Right cardiac atrium (tissue), 5 donors: ENCODE measurements at regions not wholly inside any gene's neighbourhood (a gene's known extent, or its start where the extent isn't known, plus 50 kb on each side); places are given as distances from the start of the nearest gene placed in this dataset.
A peak's percentile ranks its signal among the peaks of the same experiment; 100 is the strongest.

ENCODE experiments used
- ATAC-seq, 2 donors: fragments of 200-7000 bp; cut with Tn5 transposase; one replicate each; pipeline versions ENCODE4 v1.8.0 to v1.9.1; 2020; ENCODE audit warnings: moderate library complexity in 2 of 2, mild to moderate bottlenecking in 1 of 2
- DNase-seq, 3 donors: peaks; one replicate each; pipeline ENCODE4 v3.0.0-alpha.2; 2020
- H3K27ac ChIP-seq: one replicate; pipeline ENCODE4 v1.5.1; 2013; ENCODE audit warnings: mild to moderate bottlenecking, low read length, control low read depth, moderate library complexity
- H3K27me3 ChIP-seq: one replicate; pipeline ENCODE4 v1.6.1; 2013; ENCODE audit not compliant: control insufficient read depth, insufficient read depth
- H3K4me1 ChIP-seq: one replicate; pipeline ENCODE4 v1.6.1; 2013; ENCODE audit warnings: low read length; ENCODE audit not compliant: control insufficient read depth, insufficient read depth
- H3K4me3 ChIP-seq: one replicate; pipeline ENCODE4 v1.5.1; 2013; ENCODE audit warnings: low read length, control low read depth
- H3K9me3 ChIP-seq: one replicate; pipeline ENCODE4 v1.6.1; 2013; ENCODE audit warnings: low read length; ENCODE audit not compliant: control insufficient read depth
- WGBS: extraction: QIAGEN DNeasy Blood & Tissue Kit; methylation state at CpG from one replicate; pipeline ENCODE4 v1.1.7; 2013; 5-methylcytosine and 5-hydroxymethylcytosine counted together
- intact Hi-C, 4 donors: fragments of 100-400 bp; cut with DNase I; formaldehyde crosslinking; loops; one replicate each; pipeline versions ENCODE4 v1.11.0 to v1.14.0; 2022 to 2023
- donor health status: healthy with polysubstance abuse.
- donor health status: DM: no; HTN: yes; CAD: no.
- donor health status: DM: no; HTN: no; CAD: no.
- donor health status: DM: no; HTN: yes; CAD: no; lungs with severe emphysema.
- donor health status: DM: yes; HTN: yes; CAD: no.

DNA sequence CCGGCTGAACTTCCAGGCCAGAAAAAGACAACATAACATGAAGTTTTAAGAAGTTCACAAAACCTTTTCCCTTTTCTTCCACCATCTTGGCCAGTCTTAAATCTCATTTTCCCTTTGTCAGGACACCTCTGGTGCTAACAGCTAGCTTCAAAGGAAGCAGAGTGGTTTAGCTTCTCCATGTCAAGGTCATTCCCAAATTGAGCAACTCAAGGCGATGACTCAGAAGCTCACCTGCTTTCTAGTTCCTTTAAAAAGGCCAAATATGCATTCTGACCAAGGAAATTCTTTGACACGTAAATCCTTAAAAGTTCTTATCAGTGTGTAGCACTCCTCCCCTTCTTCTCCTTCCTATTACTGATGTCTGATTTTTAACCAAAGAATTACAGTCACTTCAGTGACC lies 69.6 kb upstream of the VGLL2 start:
- ATAC-seq (no peak), DNase-seq (no peak)
- WGBS, result 55% methylated on average over 3 of the region's 3 CpGs
- Histone ChIP-seq H3K27ac (no peak overlapping the region), H3K4me3 (no peak overlapping the region), H3K4me1 (no peaks in the 10 kb centered on the region), H3K27me3 (no peaks in the 10 kb centered on the region), H3K9me3 (no peaks in the 10 kb centered on the region)
- intact Hi-C loops, result no loop called here

DNA sequence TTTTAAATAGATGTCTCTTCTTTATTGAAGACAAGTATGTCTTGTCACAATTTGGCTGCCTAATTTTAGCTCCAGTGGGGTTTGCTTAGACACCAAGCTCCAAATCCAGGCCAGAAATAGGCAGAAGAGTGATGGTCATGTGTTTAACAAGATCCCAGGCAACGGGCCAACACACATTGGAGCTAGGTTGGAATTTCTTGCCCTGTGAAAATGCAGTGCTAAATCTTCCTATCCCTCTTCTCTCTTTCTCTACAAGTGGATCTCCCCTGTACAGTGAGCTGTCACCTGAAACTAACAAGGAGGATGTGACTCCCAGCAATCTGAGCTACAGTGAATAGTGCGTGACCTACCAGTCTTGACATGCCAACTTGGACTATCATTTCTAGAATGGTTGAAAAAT lies 65.3 kb upstream of the VGLL2 start:
- Histone ChIP-seq H3K4me1 (no peaks in the 10 kb centered on the region), H3K4me3 (no peak overlapping the region), H3K27ac (peak overlapping the region; percentile 6), H3K9me3 (no peaks in the 10 kb centered on the region), H3K27me3 (no peaks in the 10 kb centered on the region)
- DNase-seq (peak; percentile 45 to 75 (median 60)), ATAC-seq (peak; percentile 76 to 78)
- intact Hi-C loops, result no loop called here
- WGBS, result 65% methylated on average over 2 of the region's 2 CpGs

- H3K4me1 ChIP-seq, result no peaks in the 10 kb centered on the region
- WGBS, result 72% methylated on average over 1 of the region's 1 CpG
- H3K27ac ChIP-seq, result no peak overlapping the region
- H3K9me3 ChIP-seq, result no peaks in the 10 kb centered on the region
- no peaks in the 10 kb centered on the region for H3K27me3 ChIP-seq
- H3K4me3 ChIP-seq, result no peak overlapping the region
- intact Hi-C loops, result no loop called here
- DNase-seq (no peak), ATAC-seq (no peak)
Measured at GRCh38 chr6:117204903-117205302, 60.5 kb upstream of the VGLL2 start.

DNA sequence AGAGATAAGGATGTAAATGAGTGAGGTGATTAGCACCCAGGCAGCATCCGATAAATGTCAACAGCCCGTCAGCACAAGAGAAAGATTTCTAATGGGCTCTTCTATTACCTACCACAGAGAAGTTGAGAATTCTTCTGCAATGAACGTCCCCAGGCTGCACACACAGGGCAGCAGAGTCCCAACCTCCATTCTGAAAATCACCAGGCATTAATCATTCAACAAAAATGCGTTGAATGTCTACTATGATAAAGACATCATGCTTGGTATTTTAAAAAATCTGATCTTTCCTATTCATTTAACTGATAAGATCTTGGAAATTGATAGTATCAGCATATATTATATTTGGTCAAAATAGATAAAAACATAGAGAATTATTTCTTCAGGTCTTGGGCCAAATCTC lies 59.5 kb upstream of the VGLL2 start:
- intact Hi-C loops, result no loop called here
- ATAC-seq, result no peak
- Histone ChIP-seq H3K27me3 (no peaks in the 10 kb centered on the region), H3K4me3 (no peak overlapping the region), H3K9me3 (no peaks in the 10 kb centered on the region), H3K27ac (no peak overlapping the region), H3K4me1 (no peaks in the 10 kb centered on the region)
- no peak for DNase-seq
- 31% methylated on average over 4 of the region's 4 CpGs for WGBS

DNA sequence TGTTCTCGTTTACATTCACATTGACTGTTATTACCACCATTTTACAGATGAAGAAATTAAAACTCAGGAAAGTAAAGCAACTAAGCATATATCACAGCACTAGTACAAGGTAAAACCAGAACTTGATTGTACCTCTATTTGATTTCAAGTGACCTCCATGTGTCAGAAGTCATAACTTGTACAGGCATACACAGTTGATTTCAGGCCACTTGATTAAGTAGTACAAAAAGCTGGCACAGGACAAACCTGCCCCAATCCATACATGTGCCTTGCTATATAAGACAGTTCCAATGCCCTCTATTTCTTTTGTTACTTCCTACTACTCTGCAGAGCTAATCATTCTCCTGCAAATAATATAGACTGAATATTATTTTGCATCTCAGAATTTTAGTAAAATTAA lies 58.8 kb upstream of the VGLL2 start:
- DNase-seq (no peak), ATAC-seq (no peak)
- WGBS, result 72% methylated on average over 1 of the region's 1 CpG
- intact Hi-C loops, result no loop called here
- Histone ChIP-seq H3K27me3 (no peaks in the 10 kb centered on the region), H3K27ac (no peak overlapping the region), H3K4me3 (no peak overlapping the region), H3K4me1 (no peaks in the 10 kb centered on the region), H3K9me3 (no peaks in the 10 kb centered on the region)

GRCh38 chr6:117206944-117207687 lies 58.2 kb upstream of the VGLL2 start:
- Histone ChIP-seq H3K27me3 (no peaks in the 10 kb centered on the region), H3K4me3 (no peak overlapping the region), H3K9me3 (no peaks in the 10 kb centered on the region), H3K4me1 (no peaks in the 10 kb centered on the region), H3K27ac (no peak overlapping the region)
- peak; percentile 63 to 85 for ATAC-seq
- peak in 2 of 3 donors; percentile 29 to 48 for DNase-seq
- intact Hi-C loops, result no loop called here
- WGBS, result 50% methylated on average over 8 of the region's 8 CpGs

DNA sequence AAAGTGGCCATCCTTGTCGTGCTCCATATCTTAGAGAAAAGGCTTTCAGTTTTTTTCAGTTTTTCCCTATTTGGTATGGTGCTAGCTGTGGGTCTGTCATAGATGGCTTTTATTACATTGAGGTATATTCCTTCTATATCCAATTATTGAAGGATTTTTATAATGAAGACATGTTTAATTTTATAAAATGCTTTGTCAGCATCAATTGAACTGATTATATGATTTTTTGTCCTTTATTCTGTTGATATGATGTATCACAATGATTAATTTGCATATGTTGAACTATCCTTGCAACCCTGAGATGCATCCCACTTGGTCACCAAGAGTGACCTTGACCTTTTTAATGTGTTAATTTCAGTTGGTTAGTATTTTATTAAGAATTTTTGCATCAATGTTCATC lies 55.1 kb upstream of the VGLL2 start:
- Histone ChIP-seq H3K27me3 (no peaks in the 10 kb centered on the region), H3K4me3 (no peak overlapping the region), H3K27ac (no peak overlapping the region), H3K9me3 (no peaks in the 10 kb centered on the region), H3K4me1 (no peaks in the 10 kb centered on the region)
- WGBS, result 71% methylated on average over 1 of the region's 1 CpG
- no peak for ATAC-seq
- intact Hi-C loops, result no loop called here
- DNase-seq, result no peak

- Histone ChIP-seq H3K27me3 (no peaks in the 10 kb centered on the region), H3K27ac (no peak overlapping the region), H3K4me3 (no peak overlapping the region), H3K9me3 (no peaks in the 10 kb centered on the region), H3K4me1 (no peaks in the 10 kb centered on the region)
- WGBS, result 64% methylated on average over 4 of the region's 4 CpGs
- DNase-seq (no peak), ATAC-seq (no peak)
- intact Hi-C loops, result no loop called here
Measured at GRCh38 chr6:117215353-117216090, 49.8 kb upstream of the VGLL2 start.
